ENCODE measurements at regions not wholly inside any gene's neighbourhood (a gene's known extent, or its start where the extent isn't known, plus 50 kb on each side); places are given as distances from the start of the nearest gene placed in this dataset.
"Not testable (repeated sequence)": the region's sequence is repeated elsewhere in the genome, so short reads cannot be mapped to it uniquely, and the experiment has no call there.

- no peak for TF ChIP-seq RAD21 (conservative IDR thresholded peaks at IDR 0.05 in 1 of 2, IDR thresholded peaks at IDR 0.05 in 1 of 2)
- no peak for TF ChIP-seq RFX5 (IDR thresholded peaks at IDR 0.05)
- TF ChIP-seq NPAS2 (CRISPR knock-in tag; IDR thresholded peaks at IDR 0.05; ENCODE audit: borderline replicate concordance): no peak
- TF ChIP-seq ZC3H11A (IDR thresholded peaks at IDR 0.05): no peak
- TF ChIP-seq HMGXB4 (CRISPR knock-in tag; IDR thresholded peaks at IDR 0.05; ENCODE audit: borderline replicate concordance): no peak
- no peak for TF ChIP-seq CHD4 (IDR thresholded peaks at IDR 0.05; ENCODE audit: borderline replicate concordance)
- no peak for TF ChIP-seq EHMT2 (IDR thresholded peaks at IDR 0.05; ENCODE audit: low read depth)
- no peak for TF ChIP-seq RARB (CRISPR knock-in tag; IDR thresholded peaks at IDR 0.05)
- peak; percentile 58 to 90; a peak in 3 of 4 replicates for TF ChIP-seq CEBPB (IDR thresholded peaks at IDR 0.05)
- no peak for TF ChIP-seq CBX8 (IDR thresholded peaks at IDR 0.05)
- 0 out of 3 replicates have a peak, but pooled peaks have one; percentile 9 for TF ChIP-seq SMC3 (IDR thresholded peaks at IDR 0.05)
- TF ChIP-seq EP300 (IDR thresholded peaks at IDR 0.05): peak in 1 of 2 experiments; percentile 14; a peak in 1 of 5 replicates
- no peak for TF ChIP-seq TP53 (CRISPR knock-in tag; IDR thresholded peaks at IDR 0.05)
- TF ChIP-seq ZNF302 (CRISPR knock-in tag; IDR thresholded peaks at IDR 0.05): no peak
- TF ChIP-seq, protein P1, sequence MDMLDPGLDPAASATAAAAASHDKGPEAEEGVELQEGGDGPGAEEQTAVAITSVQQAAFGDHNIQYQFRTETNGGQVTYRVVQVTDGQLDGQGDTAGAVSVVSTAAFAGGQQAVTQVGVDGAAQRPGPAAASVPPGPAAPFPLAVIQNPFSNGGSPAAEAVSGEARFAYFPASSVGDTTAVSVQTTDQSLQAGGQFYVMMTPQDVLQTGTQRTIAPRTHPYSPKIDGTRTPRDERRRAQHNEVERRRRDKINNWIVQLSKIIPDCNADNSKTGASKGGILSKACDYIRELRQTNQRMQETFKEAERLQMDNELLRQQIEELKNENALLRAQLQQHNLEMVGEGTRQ (IDR thresholded peaks at IDR 0.05): no peak
- no peak for TF ChIP-seq CHD2 (IDR thresholded peaks at IDR 0.05; ENCODE audit: low read length, partially characterized antibody)
- TF ChIP-seq FOSB (CRISPR knock-in tag; IDR thresholded peaks at IDR 0.05): no peak
- TF ChIP-seq JUNB (IDR thresholded peaks at IDR 0.05): peak; percentile 77
- no peak for TF ChIP-seq RNF2 (IDR thresholded peaks at IDR 0.05; ENCODE audit: borderline replicate concordance, low read depth)
- TF ChIP-seq ZFP36 (IDR thresholded peaks at IDR 0.05; ENCODE audit: borderline replicate concordance, partially characterized antibody): no peak
- no peak for TF ChIP-seq FOXS1 (CRISPR knock-in tag; IDR thresholded peaks at IDR 0.05)
- TF ChIP-seq E2F6 (IDR thresholded peaks at IDR 0.05; ENCODE audit: borderline replicate concordance, low read depth): no peak
- TF ChIP-seq REST (IDR thresholded peaks at IDR 0.05): no peak
- no peak for TF ChIP-seq ATOH8 (CRISPR knock-in tag; IDR thresholded peaks at IDR 0.05; ENCODE audit: low read depth)
- TF ChIP-seq, protein P2, sequence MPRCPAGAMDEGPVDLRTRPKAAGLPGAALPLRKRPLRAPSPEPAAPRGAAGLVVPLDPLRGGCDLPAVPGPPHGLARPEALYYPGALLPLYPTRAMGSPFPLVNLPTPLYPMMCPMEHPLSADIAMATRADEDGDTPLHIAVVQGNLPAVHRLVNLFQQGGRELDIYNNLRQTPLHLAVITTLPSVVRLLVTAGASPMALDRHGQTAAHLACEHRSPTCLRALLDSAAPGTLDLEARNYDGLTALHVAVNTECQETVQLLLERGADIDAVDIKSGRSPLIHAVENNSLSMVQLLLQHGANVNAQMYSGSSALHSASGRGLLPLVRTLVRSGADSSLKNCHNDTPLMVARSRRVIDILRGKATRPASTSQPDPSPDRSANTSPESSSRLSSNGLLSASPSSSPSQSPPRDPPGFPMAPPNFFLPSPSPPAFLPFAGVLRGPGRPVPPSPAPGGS (IDR thresholded peaks at IDR 0.05): no peak
- no peak for TF ChIP-seq ZSCAN20 (CRISPR knock-in tag; IDR thresholded peaks at IDR 0.05)
- TF ChIP-seq KDM5A (IDR thresholded peaks at IDR 0.05): no peak
- no peak for TF ChIP-seq HOXA7 (CRISPR knock-in tag; IDR thresholded peaks at IDR 0.05)
These were observed 70.4 kb upstream of the USP9X start (continued) for GRCh38 chrX:41014776-41015360.

DNA sequence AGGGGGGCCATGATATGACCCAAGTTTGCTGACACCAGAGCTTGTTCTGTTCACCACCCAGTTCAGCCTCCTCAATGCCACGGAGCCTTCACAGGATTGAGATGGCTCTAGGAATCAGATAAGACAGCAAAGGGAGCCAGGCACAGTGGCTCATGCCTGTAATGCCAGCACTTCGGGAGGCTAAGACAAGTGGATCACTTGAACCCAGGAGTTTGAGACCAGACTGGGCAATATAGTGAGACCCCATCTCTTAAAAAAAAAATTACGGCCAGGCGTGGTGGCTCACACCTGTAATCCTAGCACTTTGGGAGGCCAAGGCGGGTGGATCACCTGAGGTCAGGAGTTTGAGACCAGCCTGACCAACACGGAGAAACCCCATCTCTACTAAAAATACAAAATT lies 67.5 kb upstream of the USP9X start:
- H3K4me3 ChIP-seq; FAIRE-seq; DNase-seq (ENCODE audit: low read depth in 1 of 2, low spot score in 1 of 2); ATAC-seq; H3K9me3 ChIP-seq; H3K4me2 ChIP-seq; POLR2A ChIA-PET; H3K27ac ChIP-seq: not testable (repeated sequence)
- peaks cover 30% of the 10 kb centered on the region for H3K4me1 ChIP-seq
- 92% methylated on average over 5 of the region's 6 CpGs for WGBS (ENCODE audit: missing lambda C conversion rate)
- CTCF ChIA-PET: interaction anchor here (1.6 to 2.3 kb wide), 2 partner anchors 27 to 111 kb away, joined by 3 to 4 read pairs; no protein-coding TSS in a partner anchor

All from A549 (cell line).